Stimulated activated naive CD8-positive, alpha-beta T cell treated with anti-CD3 and anti-CD28 coated beads, Interleukin-15, amount 100 ng/mL, for 72 hours (primary cell): ENCODE measurements at regions not wholly inside any gene's neighbourhood (a gene's known extent, or its start where the extent isn't known, plus 50 kb on each side); places are given as distances from the start of the nearest gene placed in this dataset.

ENCODE experiments used
- ATAC-seq: fragments of 150-1000 bp; cut with Tn5 transposase; 2 replicates; pipeline ENCODE4 v1.10.0; 2021; ENCODE audit warnings: mild to moderate bottlenecking, moderate library complexity
- DNase-seq, 2 donors: peaks; one replicate each; pipeline ENCODE4 v3.0.0; 2021 to 2022
- H3K27ac Mint-ChIP-seq, 2 donors: one replicate each; pipeline ENCODE4 v1.8.0; 2022; ENCODE audit warnings: mild to moderate bottlenecking in 2 of 2, mixed read lengths in 2 of 2, moderate library complexity in 2 of 2
- H3K27me3 Mint-ChIP-seq: one replicate; pipeline ENCODE4 v1.8.0; 2022; ENCODE audit warnings: mixed read lengths
- H3K4me1 Mint-ChIP-seq: one replicate; pipeline ENCODE4 v1.8.0; 2022; ENCODE audit warnings: mild to moderate bottlenecking, mixed read lengths
- H3K4me3 Mint-ChIP-seq, 2 donors: one replicate each; pipeline ENCODE4 v1.8.0; 2022; ENCODE audit warnings: mild to moderate bottlenecking in 2 of 2, mixed read lengths in 2 of 2, moderate library complexity in 1 of 2
- H3K9me3 Mint-ChIP-seq, 2 donors: one replicate each; pipeline ENCODE4 v1.8.0; 2022; ENCODE audit warnings: mixed read lengths in 2 of 2

- ATAC-seq, result no peak
- no peaks in the 10 kb centered on the region for H3K4me1 Mint-ChIP-seq
- no peak for DNase-seq
- no peak overlapping the region for H3K4me3 Mint-ChIP-seq
- H3K27ac Mint-ChIP-seq, result no peak overlapping the region
- peaks cover 9 to 20% of the 10 kb centered on the region in 2 donors for H3K9me3 Mint-ChIP-seq
- no peaks in the 10 kb centered on the region for H3K27me3 Mint-ChIP-seq
Measured at GRCh38 chr6:4388675-4389074, 253.3 kb upstream of the ECI2 start.

GRCh38 chr6:4384656-4385055 lies 249.3 kb upstream of the ECI2 start:
- peaks cover 32% of the 10 kb centered on the region for H3K27me3 Mint-ChIP-seq
- no peak overlapping the region for H3K4me3 Mint-ChIP-seq
- no peak for DNase-seq
- H3K9me3 Mint-ChIP-seq, result peaks cover 29 to 47% of the 10 kb centered on the region in 2 donors
- H3K27ac Mint-ChIP-seq, result no peak overlapping the region
- no peak for ATAC-seq
- H3K4me1 Mint-ChIP-seq, result no peaks in the 10 kb centered on the region

GRCh38 chr6:4383910-4384638 lies 248.7 kb upstream of the ECI2 start:
- H3K4me1 Mint-ChIP-seq, result no peaks in the 10 kb centered on the region
- peaks cover 29 to 47% of the 10 kb centered on the region in 2 donors for H3K9me3 Mint-ChIP-seq
- no peak overlapping the region for H3K4me3 Mint-ChIP-seq
- ATAC-seq (no peak), DNase-seq (no peak)
- H3K27me3 Mint-ChIP-seq, result peaks cover 32% of the 10 kb centered on the region
- no peak overlapping the region for H3K27ac Mint-ChIP-seq

DNA sequence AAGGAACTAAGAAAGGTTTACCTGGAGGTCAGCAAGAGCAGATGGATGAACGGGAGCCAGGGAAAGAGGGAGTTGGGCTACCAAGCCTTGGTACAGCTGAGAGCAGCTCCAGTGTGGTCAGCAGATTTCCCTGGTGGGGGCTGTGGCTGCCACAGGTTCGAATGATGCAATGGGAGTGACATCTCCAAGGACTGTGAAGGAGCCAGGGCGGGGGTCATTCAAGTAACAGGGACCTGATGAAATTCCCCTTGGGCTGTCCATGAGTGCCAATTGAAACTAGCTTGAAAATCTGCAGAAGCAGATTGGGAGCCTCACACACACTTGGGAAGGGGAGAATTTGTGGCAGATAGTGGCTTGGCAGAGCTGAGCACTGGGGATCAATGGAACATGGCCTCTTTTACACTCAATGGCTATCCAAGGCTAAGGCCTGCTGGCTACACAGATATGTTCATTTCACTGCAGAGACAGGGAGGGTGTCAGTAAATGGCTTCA lies 247.0 kb upstream of the ECI2 start:
- no peak for DNase-seq
- Mint-ChIP-seq H3K4me3 (no peak overlapping the region), H3K4me1 (no peaks in the 10 kb centered on the region), H3K27ac (no peak overlapping the region), H3K9me3 (peaks cover 29 to 47% of the 10 kb centered on the region in 2 donors), H3K27me3 (peaks cover 39% of the 10 kb centered on the region)
- ATAC-seq, result no peak

DNA sequence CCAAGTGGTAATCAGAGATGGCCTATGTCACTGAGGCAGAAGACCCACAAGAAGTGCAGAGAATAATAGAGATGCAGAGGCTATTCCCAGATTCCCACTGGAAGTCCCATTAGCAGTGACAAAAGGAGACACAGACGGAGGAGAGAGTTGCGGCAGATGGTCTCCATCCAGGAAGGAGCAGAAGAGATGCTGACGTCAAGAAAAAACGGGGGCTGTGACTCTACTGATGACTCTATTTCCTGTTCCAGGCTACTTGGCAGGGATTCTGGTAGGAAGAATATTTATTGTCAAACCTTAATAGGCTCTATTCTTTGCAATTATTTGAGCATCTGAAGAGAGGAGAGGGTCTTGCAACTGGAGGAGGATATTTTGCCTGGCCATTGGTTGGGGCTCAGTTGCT lies 246.0 kb upstream of the ECI2 start:
- DNase-seq, result no peak
- Mint-ChIP-seq H3K4me3 (no peak overlapping the region), H3K9me3 (peaks cover 29 to 47% of the 10 kb centered on the region in 2 donors), H3K27ac (no peak overlapping the region), H3K27me3 (peaks cover 47% of the 10 kb centered on the region), H3K4me1 (no peaks in the 10 kb centered on the region)
- ATAC-seq, result no peak

- DNase-seq (no peak), ATAC-seq (no peak)
- Mint-ChIP-seq H3K4me3 (no peak overlapping the region), H3K27me3 (peaks cover 52% of the 10 kb centered on the region), H3K27ac (no peak overlapping the region), H3K4me1 (no peaks in the 10 kb centered on the region), H3K9me3 (peaks cover 29 to 47% of the 10 kb centered on the region in 2 donors)
Measured at GRCh38 chr6:4380881-4381281, 245.5 kb upstream of the ECI2 start.

DNA sequence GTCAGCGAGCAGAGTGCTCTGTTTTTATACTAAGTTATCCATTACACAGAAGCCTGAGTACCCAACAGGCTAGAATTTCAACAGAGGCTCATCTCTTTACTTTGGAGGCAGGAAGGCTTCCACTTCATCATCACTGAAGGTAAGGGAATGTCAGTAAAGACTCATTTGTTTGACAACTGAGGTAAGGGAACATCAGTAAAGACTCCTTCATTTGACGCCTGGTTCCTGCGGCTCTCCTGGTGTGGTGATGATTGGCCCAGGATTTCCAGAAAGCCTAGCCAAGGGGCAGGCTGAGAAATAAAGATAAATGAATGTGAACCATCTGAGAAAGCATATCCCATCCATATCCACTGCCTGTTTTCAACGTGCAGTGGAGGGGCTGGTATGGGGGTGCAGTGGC lies 244.6 kb upstream of the ECI2 start:
- ATAC-seq (no peak), DNase-seq (no peak)
- no peak overlapping the region for H3K27ac Mint-ChIP-seq
- no peak overlapping the region for H3K4me3 Mint-ChIP-seq
- peaks cover 60% of the 10 kb centered on the region for H3K27me3 Mint-ChIP-seq
- H3K4me1 Mint-ChIP-seq, result no peaks in the 10 kb centered on the region
- H3K9me3 Mint-ChIP-seq, result peaks cover 29 to 39% of the 10 kb centered on the region in 2 donors

GRCh38 chr6:4378319-4378996 lies 243.1 kb upstream of the ECI2 start:
- no peak overlapping the region for H3K27ac Mint-ChIP-seq
- ATAC-seq (no peak), DNase-seq (no peak)
- H3K27me3 Mint-ChIP-seq, result peaks cover 60% of the 10 kb centered on the region
- no peaks in the 10 kb centered on the region for H3K4me1 Mint-ChIP-seq
- no peak overlapping the region for H3K4me3 Mint-ChIP-seq
- H3K9me3 Mint-ChIP-seq, result peaks cover 18 to 24% of the 10 kb centered on the region in 2 donors

DNA sequence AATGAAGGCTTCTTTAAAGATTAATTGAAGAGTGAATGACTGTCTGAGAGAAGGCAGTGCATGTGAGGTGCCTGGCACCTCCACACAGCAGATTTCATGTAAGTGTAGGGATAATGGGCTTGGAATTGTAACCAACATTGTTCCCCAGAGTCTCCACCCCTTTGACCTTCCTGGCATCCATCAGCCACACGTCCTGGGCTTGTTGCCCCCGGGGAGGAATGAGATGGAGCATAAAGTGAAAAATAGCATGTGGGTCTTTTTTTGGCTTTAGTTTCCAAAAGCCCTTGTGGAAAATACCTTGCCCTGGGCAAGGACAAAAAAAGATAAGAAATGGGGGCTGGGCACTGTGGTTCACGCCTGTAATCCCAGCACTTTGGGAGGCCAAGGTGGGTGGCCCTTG lies 242.2 kb upstream of the ECI2 start:
- no peaks in the 10 kb centered on the region for H3K4me1 Mint-ChIP-seq
- H3K4me3 Mint-ChIP-seq, result no peak overlapping the region
- ATAC-seq (no peak), DNase-seq (no peak)
- H3K9me3 Mint-ChIP-seq, result peaks cover 15 to 16% of the 10 kb centered on the region in 2 donors
- H3K27ac Mint-ChIP-seq, result no peak overlapping the region
- H3K27me3 Mint-ChIP-seq, result peaks cover 58% of the 10 kb centered on the region

DNA sequence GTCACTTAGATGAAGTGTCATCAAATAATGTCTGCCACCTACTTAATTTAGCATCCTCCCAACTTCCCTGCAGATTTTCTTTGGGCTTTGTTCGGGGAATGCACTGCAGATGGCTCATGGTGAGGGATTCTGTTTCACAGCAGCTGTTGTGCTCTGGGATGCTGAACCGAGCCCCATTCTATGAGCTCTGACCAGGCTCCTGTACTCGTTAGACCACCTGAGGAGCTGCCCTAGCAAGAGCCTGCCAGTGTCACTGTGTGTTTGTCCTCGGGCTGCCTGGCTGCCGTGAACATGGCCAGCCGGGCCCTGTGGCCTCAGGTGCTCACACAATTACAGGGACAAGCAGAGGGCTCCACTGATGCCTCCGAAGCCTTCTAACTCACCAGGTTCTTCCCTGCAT lies 238.8 kb upstream of the ECI2 start:
- no peak for ATAC-seq
- H3K4me1 Mint-ChIP-seq, result no peaks in the 10 kb centered on the region
- H3K27me3 Mint-ChIP-seq, result peaks cover 49% of the 10 kb centered on the region
- H3K4me3 Mint-ChIP-seq, result no peak overlapping the region
- no peak overlapping the region for H3K27ac Mint-ChIP-seq
- no peak for DNase-seq
- no peaks in the 10 kb centered on the region for H3K9me3 Mint-ChIP-seq

- no peaks in the 10 kb centered on the region for H3K4me1 Mint-ChIP-seq
- no peaks in the 10 kb centered on the region for H3K9me3 Mint-ChIP-seq
- no peak for ATAC-seq
- no peak overlapping the region for H3K27ac Mint-ChIP-seq
- peaks cover 54% of the 10 kb centered on the region for H3K27me3 Mint-ChIP-seq
- no peak overlapping the region for H3K4me3 Mint-ChIP-seq
- DNase-seq, result no peak
Measured at GRCh38 chr6:4372866-4373265, 237.5 kb upstream of the ECI2 start.

- no peaks in the 10 kb centered on the region for H3K4me1 Mint-ChIP-seq
- no peaks in the 10 kb centered on the region for H3K9me3 Mint-ChIP-seq
- no peak overlapping the region for H3K27ac Mint-ChIP-seq
- DNase-seq, result no peak
- no peak for ATAC-seq
- no peak overlapping the region for H3K4me3 Mint-ChIP-seq
- H3K27me3 Mint-ChIP-seq, result peaks cover 57% of the 10 kb centered on the region
Measured at GRCh38 chr6:4371207-4371921, 236.0 kb upstream of the ECI2 start.

- DNase-seq, result no peak
- H3K27me3 Mint-ChIP-seq, result peaks cover 45% of the 10 kb centered on the region
- no peaks in the 10 kb centered on the region for H3K9me3 Mint-ChIP-seq
- no peak overlapping the region for H3K4me3 Mint-ChIP-seq
- ATAC-seq, result no peak
- H3K27ac Mint-ChIP-seq, result no peak overlapping the region
- H3K4me1 Mint-ChIP-seq, result no peaks in the 10 kb centered on the region
Measured at GRCh38 chr6:4370066-4370465, 234.7 kb upstream of the ECI2 start.

DNA sequence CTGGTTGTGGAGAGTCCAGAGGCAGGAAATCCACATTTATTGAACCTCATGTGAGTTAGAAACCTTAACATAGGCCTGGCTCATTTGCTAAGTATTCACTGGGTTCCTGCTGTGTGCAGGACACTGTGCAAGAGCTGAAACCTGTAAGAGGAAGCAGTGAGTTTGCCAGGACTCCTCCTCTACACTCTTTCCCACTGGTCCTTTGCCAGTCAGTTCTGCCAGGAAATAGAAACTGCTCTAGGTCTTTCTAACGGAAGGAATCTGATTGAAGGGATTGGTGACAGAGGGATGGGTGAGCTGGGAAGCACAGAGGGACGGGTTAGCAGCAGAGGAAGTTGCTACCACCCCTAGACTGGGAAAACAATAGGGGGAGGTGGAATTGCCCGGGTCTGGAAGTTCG lies 234.2 kb upstream of the ECI2 start:
- no peak for DNase-seq

GRCh38 chr6:4368649-4369048 lies 233.3 kb upstream of the ECI2 start:
- no peak overlapping the region for H3K27ac Mint-ChIP-seq
- H3K4me3 Mint-ChIP-seq, result no peak overlapping the region
- H3K27me3 Mint-ChIP-seq, result peaks cover 49% of the 10 kb centered on the region
- no peak for DNase-seq
- no peak for ATAC-seq
- no peaks in the 10 kb centered on the region for H3K9me3 Mint-ChIP-seq
- H3K4me1 Mint-ChIP-seq, result no peaks in the 10 kb centered on the region

More for the DNA sequence above, 234.2 kb upstream of the ECI2 start:
- Mint-ChIP-seq H3K4me1 (no peaks in the 10 kb centered on the region), H3K9me3 (no peaks in the 10 kb centered on the region), H3K27ac (no peak overlapping the region), H3K4me3 (no peak overlapping the region), H3K27me3 (peaks cover 49% of the 10 kb centered on the region)
- ATAC-seq, result no peak

- ATAC-seq (no peak), DNase-seq (no peak)
- no peak overlapping the region for H3K27ac Mint-ChIP-seq
- H3K27me3 Mint-ChIP-seq, result peaks cover 49% of the 10 kb centered on the region
- H3K9me3 Mint-ChIP-seq, result no peaks in the 10 kb centered on the region
- H3K4me3 Mint-ChIP-seq, result no peak overlapping the region
- H3K4me1 Mint-ChIP-seq, result no peaks in the 10 kb centered on the region
Measured at GRCh38 chr6:4367643-4368042, 232.3 kb upstream of the ECI2 start.
